ENCODE measurements at regions not wholly inside any gene's neighbourhood (a gene's known extent, or its start where the extent isn't known, plus 50 kb on each side); places are given as distances from the start of the nearest gene placed in this dataset.

GRCh38 chr10:3478632-3479240, 306.2 kb upstream of the PITRM1 start:
- DNase-seq: no peak

GRCh38 chr10:3478153-3478552, 305.6 kb upstream of the PITRM1 start:
- no peak for DNase-seq

GRCh38 chr10:3477683-3478082, 305.1 kb upstream of the PITRM1 start:
- no peak for DNase-seq

- no peak for DNase-seq
Observed at GRCh38 chr10:3476640-3477448, 304.3 kb upstream of the PITRM1 start.

- no peak for DNase-seq
Observed at GRCh38 chr10:3476186-3476585, 303.6 kb upstream of the PITRM1 start.

- no peak for DNase-seq
Observed at GRCh38 chr10:3475367-3475766, 302.8 kb upstream of the PITRM1 start.

GRCh38 chr10:3474266-3474665, 301.7 kb upstream of the PITRM1 start:
- DNase-seq: no peak

GRCh38 chr10:3473271-3473670, 300.7 kb upstream of the PITRM1 start:
- DNase-seq: no peak

GRCh38 chr10:3472287-3473051, 299.9 kb upstream of the PITRM1 start:
- no peak for DNase-seq

GRCh38 chr10:3471927-3472286, 299.3 kb upstream of the PITRM1 start:
- DNase-seq: no peak

GRCh38 chr10:3471472-3471871, 298.9 kb upstream of the PITRM1 start:
- no peak for DNase-seq

GRCh38 chr10:3470191-3470590, 297.6 kb upstream of the PITRM1 start:
- no peak for DNase-seq

GRCh38 chr10:3469639-3470020, 297.0 kb upstream of the PITRM1 start:
- DNase-seq: no peak

GRCh38 chr10:3468919-3469638, 296.5 kb upstream of the PITRM1 start:
- peak; percentile 64 for DNase-seq

GRCh38 chr10:3467052-3467951, 294.7 kb upstream of the PITRM1 start:
- DNase-seq: peak; percentile 70

GRCh38 chr10:3465406-3465891, 292.9 kb upstream of the PITRM1 start:
- DNase-seq: no peak

- no peak for DNase-seq
Observed at GRCh38 chr10:3464760-3465405, 292.3 kb upstream of the PITRM1 start.

GRCh38 chr10:3460420-3461128, 288.0 kb upstream of the PITRM1 start:
- DNase-seq: no peak

GRCh38 chr10:3455385-3456334, 283.1 kb upstream of the PITRM1 start:
- DNase-seq: no peak
